ENCODE measurements at regions not wholly inside any gene's neighbourhood (a gene's known extent, or its start where the extent isn't known, plus 50 kb on each side); places are given as distances from the start of the nearest gene placed in this dataset.

DNA sequence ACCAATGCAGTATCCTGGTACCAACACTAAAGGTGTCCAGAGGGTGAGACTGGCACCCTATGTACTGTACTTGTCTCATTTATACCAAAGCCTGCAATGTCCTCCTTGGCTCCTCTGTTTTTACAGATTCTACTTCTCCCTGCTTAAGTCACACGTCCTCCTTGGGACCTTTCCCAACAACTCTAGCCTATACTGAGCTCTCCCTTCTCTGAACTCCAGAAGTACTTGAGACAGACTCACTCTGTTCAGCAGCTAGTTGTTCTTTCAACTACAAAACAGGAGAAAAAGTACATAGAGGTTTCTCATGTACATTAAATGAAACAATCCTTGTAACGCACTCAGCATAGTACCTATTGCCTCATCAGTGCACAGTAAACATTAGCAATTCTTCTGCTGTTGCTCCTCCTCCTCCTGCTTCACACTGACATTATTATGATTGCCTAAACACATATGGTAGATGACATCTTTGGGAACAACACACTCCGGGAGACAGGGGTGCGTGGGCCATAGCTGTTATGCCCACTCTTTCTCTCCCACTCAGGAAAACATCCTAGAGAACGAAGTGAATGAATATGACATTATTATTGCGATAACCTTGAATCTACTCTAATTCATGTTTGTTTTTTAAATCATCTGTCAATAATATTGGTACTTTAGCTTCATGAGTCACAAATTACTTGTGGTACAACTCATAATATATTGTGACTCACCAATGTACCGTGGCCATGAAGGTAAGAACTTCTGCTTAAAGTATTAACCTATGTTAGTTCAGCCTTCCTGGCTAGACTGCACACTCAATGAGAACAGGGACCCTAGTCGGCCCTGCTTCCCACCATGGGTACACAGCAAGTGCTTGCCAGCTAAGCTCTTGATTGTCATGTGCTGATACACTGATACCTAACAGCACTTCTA lies 180.3 kb upstream of the ADRA1B start:
- TF ChIP-seq, protein P1, sequence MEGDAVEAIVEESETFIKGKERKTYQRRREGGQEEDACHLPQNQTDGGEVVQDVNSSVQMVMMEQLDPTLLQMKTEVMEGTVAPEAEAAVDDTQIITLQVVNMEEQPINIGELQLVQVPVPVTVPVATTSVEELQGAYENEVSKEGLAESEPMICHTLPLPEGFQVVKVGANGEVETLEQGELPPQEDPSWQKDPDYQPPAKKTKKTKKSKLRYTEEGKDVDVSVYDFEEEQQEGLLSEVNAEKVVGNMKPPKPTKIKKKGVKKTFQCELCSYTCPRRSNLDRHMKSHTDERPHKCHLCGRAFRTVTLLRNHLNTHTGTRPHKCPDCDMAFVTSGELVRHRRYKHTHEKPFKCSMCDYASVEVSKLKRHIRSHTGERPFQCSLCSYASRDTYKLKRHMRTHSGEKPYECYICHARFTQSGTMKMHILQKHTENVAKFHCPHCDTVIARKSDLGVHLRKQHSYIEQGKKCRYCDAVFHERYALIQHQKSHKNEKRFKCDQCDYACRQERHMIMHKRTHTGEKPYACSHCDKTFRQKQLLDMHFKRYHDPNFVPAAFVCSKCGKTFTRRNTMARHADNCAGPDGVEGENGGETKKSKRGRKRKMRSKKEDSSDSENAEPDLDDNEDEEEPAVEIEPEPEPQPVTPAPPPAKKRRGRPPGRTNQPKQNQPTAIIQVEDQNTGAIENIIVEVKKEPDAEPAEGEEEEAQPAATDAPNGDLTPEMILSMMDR (IDR thresholded peaks at IDR 0.05; ENCODE audit: low read length): no peak
- no peak for TF ChIP-seq EZH2 (optimal IDR thresholded peaks at IDR 0.05; ENCODE audit: low read depth, low read length)
- no peak for TF ChIP-seq EZH2phosphoT487 (IDR thresholded peaks at IDR 0.05; ENCODE audit: low read length)
